H1 (cell line): ENCODE measurements at regions not wholly inside any gene's neighbourhood (a gene's known extent, or its start where the extent isn't known, plus 50 kb on each side); places are given as distances from the start of the nearest gene placed in this dataset.

Experiments used
- CTCF ChIA-PET: fragments of 300-600 bp; sonication (Branson Sonifier 250); formaldehyde crosslinking; loops from one replicate; lab custom pipeline; 2021; ENCODE audit not compliant: partially characterized antibody; lab: Charles Lee
- POLR2A ChIA-PET: fragments of 300-600 bp; sonication (Branson Sonifier 250); formaldehyde crosslinking; loops from one replicate; lab custom pipeline; 2021; ENCODE audit warnings: inconsistent platforms; ENCODE audit not compliant: partially characterized antibody; lab: Charles Lee
- DNase-seq, 2 experiments: peaks; one replicate each; pipeline versions ENCODE4 v3.0.0 to v3.0.0-alpha.2; 2010 to 2022; ENCODE audit warnings: low spot score in 2 of 2, low read depth in 1 of 2, mixed read lengths in 1 of 2
- FAIRE-seq: peaks from 2 replicates; lab custom pipeline; 2011; peaks lifted over from hg19 to GRCh38; lab: Jason Lieb, UNC
- H2AFZ ChIP-seq: 2 replicates; pipeline ENCODE4 v1.8.1; 2012; ENCODE audit warnings: low read length, inconsistent platforms
- H2AK5ac ChIP-seq: 2 replicates; pipeline ENCODE4 v1.6.1; 2013; ENCODE audit warnings: low read depth, low read length
- H2BK120ac ChIP-seq: replicated peaks from 2 replicates; pipeline ENCODE3; 2013; ENCODE audit warnings: low read depth, low read length, inconsistent platforms
- H2BK12ac ChIP-seq: 2 replicates; pipeline ENCODE4 v1.6.1; 2013; ENCODE audit warnings: low read depth, low read length
- H2BK15ac ChIP-seq: 2 replicates; pipeline ENCODE4 v1.6.1; 2013; ENCODE audit warnings: low read length
- H2BK20ac ChIP-seq: 2 replicates; pipeline ENCODE4 v1.6.1; 2013; ENCODE audit warnings: low read length
- H2BK5ac ChIP-seq: 2 replicates; pipeline ENCODE4 v1.6.1; 2013; ENCODE audit warnings: low read depth, low read length
- H3K14ac ChIP-seq: 2 replicates; pipeline ENCODE4 v1.6.1; 2013; ENCODE audit warnings: inconsistent platforms; ENCODE audit not compliant: insufficient read length
- H3K18ac ChIP-seq: 2 replicates; pipeline ENCODE4 v1.6.1; 2013; ENCODE audit warnings: low read length; ENCODE audit errors: extremely low read depth
- H3K23ac ChIP-seq: 2 replicates; pipeline ENCODE4 v1.6.1; 2013; ENCODE audit warnings: inconsistent platforms; ENCODE audit not compliant: insufficient read length
- H3K23me2 ChIP-seq: 2 replicates; pipeline ENCODE4 v1.6.1; 2013; ENCODE audit warnings: low read depth, low read length
- H3K27ac ChIP-seq: 2 replicates; pipeline ENCODE4 v1.6.1; 2011; ENCODE audit warnings: low read depth, low read length, inconsistent platforms
- H3K27me3 ChIP-seq, 4 experiments: replicated peaks in 1 of 4; 1 replicate in 1 of 4; 2 replicates in 3 of 4; pipeline versions ENCODE4 v1.6.1 to v1.8.1; 2011 to 2013; ENCODE audit warnings: low read length in 3 of 4, mild to moderate bottlenecking in 3 of 4, inconsistent platforms in 2 of 4, mixed read lengths in 2 of 4, moderate library complexity in 1 of 4; ENCODE audit not compliant: control insufficient read depth in 3 of 4, insufficient read depth in 3 of 4; ENCODE audit errors: extremely low read depth in 1 of 4
- H3K36me3 ChIP-seq, 4 experiments: 2 replicates each; pipeline versions ENCODE4 v1.6.1 to v1.8.1; 2011 to 2013; ENCODE audit warnings: mild to moderate bottlenecking in 4 of 4, low read length in 3 of 4, moderate library complexity in 2 of 4, control low read depth in 1 of 4, inconsistent platforms in 1 of 4; ENCODE audit not compliant: insufficient read depth in 4 of 4, control insufficient read depth in 2 of 4
- H3K4ac ChIP-seq: replicated peaks from 2 replicates; pipeline ENCODE3; 2013; ENCODE audit warnings: low read length, low read depth, mixed read lengths, inconsistent platforms; ENCODE audit not compliant: insufficient read length
- H3K4me1 ChIP-seq, 4 experiments: replicated peaks in 1 of 4; 1 replicate in 1 of 4; 2 replicates in 3 of 4; pipeline versions ENCODE4 v1.6.1 to v1.8.1; 2011 to 2013; ENCODE audit warnings: low read length in 3 of 4, inconsistent platforms in 2 of 4, mixed read lengths in 1 of 4; ENCODE audit not compliant: insufficient read depth in 4 of 4, control insufficient read depth in 3 of 4
- H3K4me2 ChIP-seq, 2 experiments: 2 replicates each; pipeline versions ENCODE4 v1.6.1 to v1.8.1; 2011 to 2013; ENCODE audit warnings: low read depth in 2 of 2, low read length in 2 of 2, control low read depth in 1 of 2, inconsistent platforms in 1 of 2, mild to moderate bottlenecking in 1 of 2; ENCODE audit not compliant: insufficient read depth in 1 of 2
- H3K4me3 ChIP-seq, 4 experiments: fragments of 200-600, 300-600 bp in 1 of 4; sonication (generic), shearing (Covaris generic), sonication (Bioruptor Twin) in 1 of 4; 2 replicates each; pipeline versions ENCODE4 v1.5.1 to v1.8.1; 2011 to 2016; ENCODE audit warnings: low read length in 4 of 4, low read depth in 3 of 4, control low read depth in 2 of 4, inconsistent platforms in 2 of 4, mild to moderate bottlenecking in 2 of 4, mixed read lengths in 1 of 4, moderate library complexity in 1 of 4; ENCODE audit not compliant: insufficient read depth in 2 of 4; ENCODE audit errors: extremely low read depth in 1 of 4
- H3K56ac ChIP-seq: replicated peaks from 2 replicates; pipeline ENCODE3; 2013; ENCODE audit warnings: low read depth, mild to moderate bottlenecking, mixed read lengths, low read length, inconsistent platforms; ENCODE audit not compliant: insufficient read length
- H3K79me1 ChIP-seq: 2 replicates; pipeline ENCODE4 v1.6.1; 2013; ENCODE audit warnings: low read depth, low read length, control low read depth
- H3K79me2 ChIP-seq, 2 experiments: 2 replicates each; pipeline versions ENCODE4 v1.6.1 to v1.8.1; 2012 to 2013; ENCODE audit warnings: low read length in 2 of 2, mild to moderate bottlenecking in 2 of 2, inconsistent platforms in 1 of 2; ENCODE audit not compliant: insufficient read depth in 2 of 2, control insufficient read depth in 1 of 2
- H3K9ac ChIP-seq, 4 experiments: replicated peaks in 1 of 4; 1 replicate in 1 of 4; 2 replicates in 3 of 4; pipeline versions ENCODE4 v1.6.1 to v1.8.1; 2011 to 2013; ENCODE audit warnings: low read depth in 3 of 4, low read length in 3 of 4, control low read depth in 2 of 4, mild to moderate bottlenecking in 2 of 4, moderate library complexity in 2 of 4, inconsistent platforms in 1 of 4; ENCODE audit errors: extremely low read depth in 1 of 4
- H3K9me3 ChIP-seq, 2 experiments: 2 replicates each; pipeline versions ENCODE4 v1.6.1 to v1.8.1; 2012 to 2013; ENCODE audit warnings: mild to moderate bottlenecking in 2 of 2, moderate library complexity in 2 of 2, control low read depth in 1 of 2, inconsistent platforms in 1 of 2, low read depth in 1 of 2, low read length in 1 of 2, mixed read lengths in 1 of 2; ENCODE audit not compliant: insufficient read depth in 2 of 2
- H4K20me1 ChIP-seq, 2 experiments: replicated peaks in 1 of 2; 2 replicates each; pipeline versions ENCODE3 to v1.8.1; 2011 to 2013; ENCODE audit warnings: inconsistent platforms in 2 of 2, low read length in 2 of 2, mild to moderate bottlenecking in 1 of 2; ENCODE audit not compliant: insufficient read depth in 2 of 2, control insufficient read depth in 1 of 2
- H4K5ac ChIP-seq: 2 replicates; pipeline ENCODE4 v1.6.1; 2013; ENCODE audit warnings: low read length, low read depth, mixed read lengths, inconsistent platforms; ENCODE audit not compliant: insufficient read length
- H4K8ac ChIP-seq: 2 replicates; pipeline ENCODE4 v1.8.0; 2013; ENCODE audit warnings: mild to moderate bottlenecking, moderate library complexity, low read length, inconsistent platforms; ENCODE audit not compliant: insufficient read depth; ENCODE audit errors: extremely low read depth
- H4K91ac ChIP-seq: replicated peaks from 2 replicates; pipeline ENCODE3; 2013; ENCODE audit warnings: low read length, mixed read lengths, inconsistent platforms; ENCODE audit not compliant: insufficient read length
- CHD2 ChIP-seq: IDR thresholded peaks from 2 replicates; pipeline ENCODE4 v1.6.1; 2012; ENCODE audit warnings: low read length, improper control_type of control experiment
- EP300 ChIP-seq, 2 experiments: IDR thresholded peaks; 1 replicate in 1 of 2; 2 replicates in 1 of 2; pipeline ENCODE4 v1.6.1; 2011 to 2012; ENCODE audit warnings: low read depth in 2 of 2, low read length in 2 of 2, mild to moderate bottlenecking in 2 of 2, borderline replicate concordance in 1 of 2, inconsistent platforms in 1 of 2, moderate library complexity in 1 of 2
- MAFK ChIP-seq: IDR thresholded peaks from 2 replicates; pipeline ENCODE4 v1.6.1; 2012; ENCODE audit warnings: low read depth, mild to moderate bottlenecking, improper control_type of control experiment, low read length
- RNF2 ChIP-seq: fragments of 200-900, 300-1000 bp; sonication (generic); IDR thresholded peaks from 2 replicates; pipeline ENCODE4 v1.7.1; 2016; ENCODE audit warnings: borderline replicate concordance, low read depth, mild to moderate bottlenecking, antibody characterized with exemption, low read length; ENCODE audit not compliant: poor library complexity, severe bottlenecking; ENCODE audit errors: missing control alignments
- RXRA ChIP-seq: IDR thresholded peaks from 2 replicates; pipeline ENCODE4 v1.6.1; 2011; ENCODE audit warnings: low read depth, mild to moderate bottlenecking, low read length, moderate library complexity; ENCODE audit not compliant: insufficient read depth
- SP1 ChIP-seq: IDR thresholded peaks from 2 replicates; pipeline ENCODE4 v1.6.1; 2011; ENCODE audit warnings: low read depth, low read length
- SRF ChIP-seq: IDR thresholded peaks from 2 replicates; pipeline ENCODE4 v1.6.1; 2011; ENCODE audit warnings: mild to moderate bottlenecking, low read depth, low read length, moderate library complexity
- SUZ12 ChIP-seq: fragments of 200-600 bp; sonication (generic); IDR thresholded peaks from 2 replicates; pipeline ENCODE4 v1.6.1; 2012; ENCODE audit warnings: mild to moderate bottlenecking, inconsistent platforms, low read length, moderate library complexity, mixed read lengths
- TAF1 ChIP-seq: IDR thresholded peaks from 2 replicates; pipeline ENCODE4 v1.6.1; 2011; ENCODE audit warnings: mild to moderate bottlenecking, low read depth, low read length
- TBP ChIP-seq: IDR thresholded peaks from 2 replicates; pipeline ENCODE4 v1.6.1; 2011; ENCODE audit warnings: low read depth, low read length, improper control_type of control experiment
- TCF12 ChIP-seq: IDR thresholded peaks from 2 replicates; pipeline ENCODE4 v1.6.1; 2011; ENCODE audit warnings: low read depth, mild to moderate bottlenecking, low read length
- TEAD4 ChIP-seq: IDR thresholded peaks from 2 replicates; pipeline ENCODE4 v1.6.1; 2012; ENCODE audit warnings: low read depth, low read length, inconsistent platforms, mixed read lengths
- WGBS, 2 experiments: shearing (Covaris generic) in 1 of 2; methylation state at CpG; one replicate each; pipeline versions ENCODE4 v1.1.6 to v1.1.7; 2013 to 2015; ENCODE audit warnings: low lambda C conversion rate in 2 of 2, mixed read lengths in 2 of 2, inconsistent platforms in 1 of 2, low coverage in 1 of 2, missing lambda C conversion rate in 1 of 2; ENCODE audit not compliant: insufficient replicate concordance in 2 of 2, insufficient coverage in 1 of 2, insufficient read length in 1 of 2; ENCODE audit errors: extremely low coverage in 1 of 2, missing lambda C conversion rate in 1 of 2; 5-methylcytosine and 5-hydroxymethylcytosine counted together
- TF ChIP-seq, protein P1 (sequence below): IDR thresholded peaks from 2 replicates; pipeline ENCODE4 v1.6.1; 2012; ENCODE audit warnings: inconsistent platforms

DNA sequence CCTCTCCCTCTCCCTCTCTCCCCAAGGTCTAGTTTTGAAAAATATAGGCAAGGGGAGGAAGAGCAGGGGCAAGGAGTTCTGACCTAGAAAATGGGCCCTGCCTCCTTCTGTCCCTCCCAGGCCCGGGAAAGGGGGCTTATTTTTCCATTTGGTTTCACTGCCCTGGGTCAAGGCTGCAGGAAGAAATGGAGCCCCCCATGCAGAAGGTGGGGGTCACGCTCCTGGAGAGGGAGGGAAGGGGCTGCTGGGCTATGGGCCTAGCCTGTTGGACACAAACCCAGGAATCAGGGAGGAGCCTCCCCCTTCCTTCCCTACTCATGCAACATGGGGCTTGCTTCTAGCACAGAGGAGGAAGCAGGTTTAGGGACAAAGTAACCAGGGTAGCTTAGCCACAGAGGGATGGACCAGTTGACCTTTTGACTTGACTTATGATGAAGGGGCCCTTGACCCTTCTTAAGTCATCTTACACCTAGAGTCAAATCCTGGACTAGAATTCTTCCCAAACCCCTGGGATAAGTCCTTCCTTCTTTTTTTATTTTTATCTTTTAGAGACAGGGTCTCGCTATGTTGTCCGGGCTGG is 70.4 kb upstream of the SSBP3 start:
- peak overlapping the region; percentile 80 for H3K4ac ChIP-seq
- no peaks in the 10 kb centered on the region for H3K79me1 ChIP-seq
- peak overlapping the region; percentile 99 for H2BK12ac ChIP-seq
- ChIA-PET POLR2A (interaction anchor here (0.7 to 3.7 kb wide), 9 partner anchors 10 to 166 kb away, joined by 3 to 15 read pairs (median 5); partner anchors contain the start of gene SSBP3), CTCF (interaction anchor here (0.6 to 1.6 kb wide), 6 partner anchors 8 to 165 kb away, joined by 3 to 6 read pairs (median 4); partner anchors contain the start of gene SSBP3)
- peaks cover 31 to 61% (median 34%) of the 10 kb centered on the region in 4 experiments for H3K4me1 ChIP-seq
- H3K27me3 ChIP-seq: peaks cover 0 to 28% (median 13%) of the 10 kb centered on the region in 4 experiments; a peak in 5 of 7 replicates
- peak overlapping the region; percentile 91 for H3K18ac ChIP-seq
- no peaks in the 10 kb centered on the region for H3K9me3 ChIP-seq
- FAIRE-seq: no peak
- peak overlapping the region; percentile 98 for H4K91ac ChIP-seq
- H2BK20ac ChIP-seq: peak overlapping the region; percentile 95
- no peak overlapping the region for H4K8ac ChIP-seq
- H3K9ac ChIP-seq: no peak overlapping the region
- no peak overlapping the region for H3K56ac ChIP-seq
- no peak overlapping the region for H3K14ac ChIP-seq
- DNase-seq: no peak
- no peak overlapping the region for H3K23ac ChIP-seq
- no peaks in the 10 kb centered on the region for H3K36me3 ChIP-seq
- peaks cover 17% of the 10 kb centered on the region; the same call in 1 of the 2 replicates for H3K23me2 ChIP-seq
- H2BK5ac ChIP-seq: peak overlapping the region; percentile 88; the same call in 1 of the 2 replicates
- H3K79me2 ChIP-seq: no peaks in the 10 kb centered on the region
- no peak overlapping the region for H2AFZ ChIP-seq
- peak overlapping the region; percentile 83 for H2AK5ac ChIP-seq
- H3K27ac ChIP-seq: no peak overlapping the region
- peak overlapping the region; percentile 75; the same call in 1 of the 2 replicates for H2BK15ac ChIP-seq
- no peak overlapping the region for H2BK120ac ChIP-seq
- WGBS, 2 experiments: 72% methylated on average over 2 of the region's 4 CpGs; no CpG with 5 or more reads in 1 of the 2 experiments
- H4K5ac ChIP-seq: no peak overlapping the region
- no peak overlapping the region for H3K4me3 ChIP-seq
- H4K20me1 ChIP-seq: no peaks in the 10 kb centered on the region
- peak overlapping the region; percentile 73 to 91; a peak in 2 of 4 replicates for H3K4me2 ChIP-seq
- TF ChIP-seq RXRA (no peak), SUZ12 (no peak), SRF (no peak), TAF1 (no peak), MAFK (no peak), TCF12 (no peak), EP300 (IDR thresholded peaks at IDR 0.05; ENCODE audit: borderline replicate concordance in 1 of 2, low read depth in 2 of 2, low read length in 2 of 2) (no peak), TEAD4 (no peak), CHD2 (no peak), RNF2 (no peak), SP1 (no peak), TBP (no peak)
- TF ChIP-seq, protein P1, sequence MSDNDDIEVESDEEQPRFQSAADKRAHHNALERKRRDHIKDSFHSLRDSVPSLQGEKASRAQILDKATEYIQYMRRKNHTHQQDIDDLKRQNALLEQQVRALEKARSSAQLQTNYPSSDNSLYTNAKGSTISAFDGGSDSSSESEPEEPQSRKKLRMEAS: no peak
